Neural cell (in vitro differentiated cells): ENCODE measurements at regions not wholly inside any gene's neighbourhood (a gene's known extent, or its start where the extent isn't known, plus 50 kb on each side); places are given as distances from the start of the nearest gene placed in this dataset.

Source experiments
- H2AFZ ChIP-seq: fragments of 200-600, 300-800 bp; sonication (generic), shearing (Covaris generic); 2 replicates; pipeline ENCODE4 v1.6.0; 2014; ENCODE audit warnings: low read depth, mild to moderate bottlenecking, antibody characterized with exemption, low read length, moderate library complexity
- H3F3A ChIP-seq: fragments of 200-600 bp; shearing (Covaris generic); 2 replicates; pipeline ENCODE4 v1.6.1; 2016; ENCODE audit warnings: mild to moderate bottlenecking, moderate library complexity, mixed read lengths, antibody characterized with exemption, low read length; ENCODE audit not compliant: insufficient read depth, poor library complexity, severe bottlenecking
- H3K27ac ChIP-seq: fragments of 200-600, 300-800 bp; sonication (generic), shearing (Covaris generic); 2 replicates; pipeline ENCODE4 v1.5.1; 2014; ENCODE audit warnings: mild to moderate bottlenecking, low read length, moderate library complexity
- H3K27me3 ChIP-seq: fragments of 300-800, 200-600 bp; sonication (generic), shearing (Covaris generic); 2 replicates; pipeline ENCODE4 v1.6.0; 2014; ENCODE audit warnings: mild to moderate bottlenecking, low read depth, low read length, moderate library complexity; ENCODE audit not compliant: insufficient read depth
- H3K36me3 ChIP-seq: fragments of 300-800, 200-600 bp; sonication (generic), shearing (Covaris generic); 2 replicates; pipeline ENCODE4 v1.5.1; 2014; ENCODE audit warnings: mild to moderate bottlenecking, antibody characterized with exemption, low read length, moderate library complexity; ENCODE audit not compliant: insufficient read depth
- H3K4me2 ChIP-seq: fragments of 300-800, 200-600 bp; sonication (generic), shearing (Covaris generic); 2 replicates; pipeline ENCODE4 v1.6.0; 2014; ENCODE audit warnings: mild to moderate bottlenecking, low read length
- H3K4me3 ChIP-seq: fragments of 300-800, 200-600 bp; sonication (generic), shearing (Covaris generic); 2 replicates; pipeline ENCODE4 v1.5.1; 2014; ENCODE audit warnings: mild to moderate bottlenecking, low read length, moderate library complexity
- H3K79me2 ChIP-seq: fragments of 200-600 bp; shearing (Covaris generic); replicated peaks from 2 replicates; pipeline ENCODE4 v1.6.0; 2014; ENCODE audit warnings: mild to moderate bottlenecking, low read length, moderate library complexity; ENCODE audit not compliant: insufficient read depth
- H3K9ac ChIP-seq: fragments of 300-800, 200-600 bp; sonication (generic), shearing (Covaris generic); 2 replicates; pipeline ENCODE4 v1.6.1; 2016; ENCODE audit warnings: mild to moderate bottlenecking, low read length, mixed read lengths
- H3K9me2 ChIP-seq: fragments of 200-600 bp; shearing (Covaris generic); 2 replicates; pipeline ENCODE4 v1.6.1; 2016; ENCODE audit warnings: mild to moderate bottlenecking, low read length, mixed read lengths; ENCODE audit not compliant: insufficient read depth
- H3K9me3 ChIP-seq: fragments of 200-600, 300-800 bp; sonication (generic), shearing (Covaris generic); 2 replicates; pipeline ENCODE4 v1.6.1; 2016; ENCODE audit warnings: mild to moderate bottlenecking, mixed run types, low read length, moderate library complexity, mixed read lengths
- H4K20me1 ChIP-seq: fragments of 200-600 bp; shearing (Covaris generic); 2 replicates; pipeline ENCODE4 v1.6.1; 2016; ENCODE audit warnings: mild to moderate bottlenecking, mixed run types; ENCODE audit not compliant: insufficient read depth
- CTCF ChIP-seq: fragments of 450-650 bp; IDR thresholded peaks from 2 replicates; pipeline ENCODE4 v1.5.1; 2014; ENCODE audit warnings: antibody characterized with exemption, mild to moderate bottlenecking, moderate library complexity; ENCODE audit not compliant: poor library complexity, severe bottlenecking
- EP300 ChIP-seq: fragments of 450-650 bp; conservative IDR thresholded peaks from 2 replicates; pipeline ENCODE4 v1.6.1; 2014; ENCODE audit warnings: antibody characterized with exemption, mild to moderate bottlenecking, moderate library complexity; ENCODE audit not compliant: poor library complexity, severe bottlenecking
- EZH2 ChIP-seq: fragments of 200-600, 300-800 bp; shearing (Covaris generic), sonication (generic); IDR thresholded peaks from 2 replicates; pipeline ENCODE4 v1.6.1; 2014; ENCODE audit warnings: antibody characterized with exemption, low read length, borderline replicate concordance, mild to moderate bottlenecking; ENCODE audit not compliant: insufficient read depth, poor library complexity, severe bottlenecking
- MXI1 ChIP-seq: fragments of 450-650 bp; conservative IDR thresholded peaks from 2 replicates; pipeline ENCODE4 v1.6.1; 2014; ENCODE audit warnings: antibody characterized with exemption, mild to moderate bottlenecking; ENCODE audit not compliant: poor library complexity, severe bottlenecking
- POLR2AphosphoS5 ChIP-seq: IDR thresholded peaks from 2 replicates; pipeline ENCODE4 v1.6.1; 2012
- RAD21 ChIP-seq: fragments of 450-650 bp; conservative IDR thresholded peaks from 2 replicates; pipeline ENCODE4 v1.6.1; 2014; ENCODE audit warnings: antibody characterized with exemption, mild to moderate bottlenecking, moderate library complexity
- REST ChIP-seq: IDR thresholded peaks from 2 replicates; pipeline ENCODE4 v1.6.1; 2012; ENCODE audit warnings: borderline replicate concordance
- SMC3 ChIP-seq: fragments of 450-650 bp; conservative IDR thresholded peaks from 2 replicates; pipeline ENCODE4 v1.6.1; 2014; ENCODE audit warnings: antibody characterized with exemption, mild to moderate bottlenecking, moderate library complexity; ENCODE audit not compliant: poor library complexity
- TAF1 ChIP-seq: IDR thresholded peaks from 2 replicates; pipeline ENCODE4 v1.6.1; 2012; ENCODE audit warnings: low read depth

- H3K36me3 ChIP-seq = no peaks in the 10 kb centered on the region
- no peak overlapping the region for H3K9ac ChIP-seq
- H2AFZ ChIP-seq = no peak overlapping the region
- no peak overlapping the region for H3K4me2 ChIP-seq
- no peak overlapping the region for H3K4me3 ChIP-seq
- H3K27me3 ChIP-seq = no peaks in the 10 kb centered on the region
- TF ChIP-seq POLR2AphosphoS5 = no peak
- TF ChIP-seq RAD21 = no peak
- no peak for TF ChIP-seq TAF1
- TF ChIP-seq MXI1 = no peak
- TF ChIP-seq EZH2 = no peak
- TF ChIP-seq REST = no peak
- no peak for TF ChIP-seq CTCF
- no peaks in the 10 kb centered on the region for H4K20me1 ChIP-seq
- no peaks in the 10 kb centered on the region for H3K9me3 ChIP-seq
- no peaks in the 10 kb centered on the region for H3F3A ChIP-seq
- H3K27ac ChIP-seq = no peak overlapping the region
- no peaks in the 10 kb centered on the region for H3K9me2 ChIP-seq
- H3K79me2 ChIP-seq = no peaks in the 10 kb centered on the region
Measured at GRCh38 chr3:76869726-76870384, 170.0 kb upstream of the ROBO2 start.

- no peaks in the 10 kb centered on the region for H3K9me3 ChIP-seq
- H3K27ac ChIP-seq = no peak overlapping the region
- no peaks in the 10 kb centered on the region for H3K27me3 ChIP-seq
- H3F3A ChIP-seq = no peaks in the 10 kb centered on the region
- no peak for TF ChIP-seq RAD21
- TF ChIP-seq REST = no peak
- no peak for TF ChIP-seq EZH2
- no peak for TF ChIP-seq MXI1
- TF ChIP-seq SMC3 = no peak
- no peak for TF ChIP-seq EP300
- no peak for TF ChIP-seq CTCF
- no peak for TF ChIP-seq TAF1
- no peaks in the 10 kb centered on the region for H3K36me3 ChIP-seq
- H3K79me2 ChIP-seq = no peaks in the 10 kb centered on the region
- H2AFZ ChIP-seq = no peak overlapping the region
- H3K4me3 ChIP-seq = no peak overlapping the region
- no peaks in the 10 kb centered on the region for H4K20me1 ChIP-seq
- H3K4me2 ChIP-seq = no peak overlapping the region
- no peaks in the 10 kb centered on the region for H3K9me2 ChIP-seq
- H3K9ac ChIP-seq = no peak overlapping the region
Measured at GRCh38 chr3:76871655-76872054, 168.2 kb upstream of the ROBO2 start.
